ENCODE measurements at regions not wholly inside any gene's neighbourhood (a gene's known extent, or its start where the extent isn't known, plus 50 kb on each side); places are given as distances from the start of the nearest gene placed in this dataset.

DNA sequence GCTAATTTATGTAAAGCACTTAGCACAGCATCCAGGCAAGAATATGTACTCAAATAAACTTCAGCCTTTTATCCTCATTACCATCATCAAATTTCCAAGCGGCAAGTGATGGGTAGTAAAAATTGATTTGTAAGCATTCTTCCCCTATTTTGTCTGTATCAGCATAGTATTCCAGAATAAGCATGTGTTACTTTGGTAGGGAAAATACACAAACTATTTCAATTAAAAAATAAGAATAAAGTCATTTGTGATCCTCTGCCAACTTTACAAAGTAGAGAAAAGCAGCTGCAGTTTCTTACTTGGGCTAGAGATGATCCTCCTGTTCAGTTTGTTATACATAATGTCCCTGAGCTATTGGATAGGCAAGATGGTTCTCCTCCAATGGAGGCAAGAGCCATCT is 493.2 kb downstream of the ZEB2 start:
- ChIA-PET POLR2A (no interaction called here), CTCF (no interaction called here)
- no peak for DNase-seq (ENCODE audit: extremely low spot score)
- TF ChIP-seq, protein P1, sequence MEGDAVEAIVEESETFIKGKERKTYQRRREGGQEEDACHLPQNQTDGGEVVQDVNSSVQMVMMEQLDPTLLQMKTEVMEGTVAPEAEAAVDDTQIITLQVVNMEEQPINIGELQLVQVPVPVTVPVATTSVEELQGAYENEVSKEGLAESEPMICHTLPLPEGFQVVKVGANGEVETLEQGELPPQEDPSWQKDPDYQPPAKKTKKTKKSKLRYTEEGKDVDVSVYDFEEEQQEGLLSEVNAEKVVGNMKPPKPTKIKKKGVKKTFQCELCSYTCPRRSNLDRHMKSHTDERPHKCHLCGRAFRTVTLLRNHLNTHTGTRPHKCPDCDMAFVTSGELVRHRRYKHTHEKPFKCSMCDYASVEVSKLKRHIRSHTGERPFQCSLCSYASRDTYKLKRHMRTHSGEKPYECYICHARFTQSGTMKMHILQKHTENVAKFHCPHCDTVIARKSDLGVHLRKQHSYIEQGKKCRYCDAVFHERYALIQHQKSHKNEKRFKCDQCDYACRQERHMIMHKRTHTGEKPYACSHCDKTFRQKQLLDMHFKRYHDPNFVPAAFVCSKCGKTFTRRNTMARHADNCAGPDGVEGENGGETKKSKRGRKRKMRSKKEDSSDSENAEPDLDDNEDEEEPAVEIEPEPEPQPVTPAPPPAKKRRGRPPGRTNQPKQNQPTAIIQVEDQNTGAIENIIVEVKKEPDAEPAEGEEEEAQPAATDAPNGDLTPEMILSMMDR (IDR thresholded peaks at IDR 0.05; ENCODE audit: control extremely low read depth, extremely low read depth, low read depth, missing control alignments), result no peak

DNA sequence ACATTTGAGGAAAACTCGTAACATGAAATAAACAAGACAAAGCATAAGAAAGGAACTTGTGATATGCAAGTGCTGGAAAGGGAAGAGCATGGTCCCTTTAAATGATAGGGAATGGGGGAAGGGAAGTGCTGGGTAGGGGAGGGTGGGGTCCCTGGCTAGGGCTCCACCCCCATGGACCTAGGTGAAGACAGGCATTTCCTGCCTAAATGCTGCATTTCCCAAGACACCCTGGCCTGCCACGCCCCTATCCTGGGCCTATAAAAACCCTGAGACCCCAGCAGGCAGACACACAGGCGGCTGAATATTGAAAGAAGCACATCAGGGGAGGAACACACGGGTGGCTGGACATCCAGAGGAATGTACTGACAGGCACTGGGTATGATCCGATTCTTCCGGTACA is 499.9 kb downstream of the ZEB2 start:
- CTCF ChIA-PET, result no interaction called here
- DNase-seq (ENCODE audit: extremely low spot score), result no peak
- TF ChIP-seq, protein P1 (IDR thresholded peaks at IDR 0.05; ENCODE audit: control extremely low read depth, extremely low read depth, low read depth, missing control alignments), result no peak
- POLR2A ChIA-PET, result no interaction called here

DNA sequence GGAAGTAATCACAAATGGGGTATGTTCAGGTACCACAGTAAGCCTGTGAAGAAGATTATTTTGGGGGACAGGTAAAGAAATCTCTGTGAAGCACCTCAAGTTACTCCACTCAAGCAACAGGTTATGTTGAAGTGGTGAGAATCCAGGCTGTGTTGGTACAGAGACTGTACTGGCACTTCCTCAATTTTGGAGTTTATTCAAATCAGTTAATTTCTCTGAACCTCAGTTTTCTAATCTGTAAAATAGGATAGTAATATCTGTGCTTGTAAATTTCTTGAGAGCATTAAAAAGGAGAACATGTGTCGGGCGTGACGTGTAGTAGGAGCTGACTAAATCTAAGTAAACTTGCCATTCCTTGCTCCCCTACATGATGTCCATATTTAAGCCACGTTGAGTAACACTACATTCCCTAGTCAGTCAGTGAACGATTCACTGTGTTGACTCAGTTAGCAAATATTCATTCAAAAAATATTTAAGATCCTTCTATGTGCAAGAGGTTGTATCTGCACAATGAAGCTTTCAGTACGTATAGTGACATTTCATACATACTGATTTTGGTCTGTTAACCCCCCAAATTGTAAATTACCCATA is 504.2 kb downstream of the ZEB2 start:
- ChIA-PET CTCF (no interaction called here), POLR2A (no interaction called here)
- no peak for DNase-seq (ENCODE audit: extremely low spot score)
- TF ChIP-seq, protein P1 (IDR thresholded peaks at IDR 0.05; ENCODE audit: control extremely low read depth, extremely low read depth, low read depth, missing control alignments), result no peak

- ChIA-PET POLR2A (no interaction called here), CTCF (interaction anchor here (1.4 kb wide), 1 partner anchor 12 kb away, joined by 3 read pairs; no protein-coding TSS in a partner anchor)
- DNase-seq (ENCODE audit: extremely low spot score), result no peak
- TF ChIP-seq, protein P1 (IDR thresholded peaks at IDR 0.05; ENCODE audit: control extremely low read depth, extremely low read depth, low read depth, missing control alignments), result no peak
These were observed 504.9 kb downstream of the ZEB2 start for GRCh38 chr2:144015036-144015435.

DNA sequence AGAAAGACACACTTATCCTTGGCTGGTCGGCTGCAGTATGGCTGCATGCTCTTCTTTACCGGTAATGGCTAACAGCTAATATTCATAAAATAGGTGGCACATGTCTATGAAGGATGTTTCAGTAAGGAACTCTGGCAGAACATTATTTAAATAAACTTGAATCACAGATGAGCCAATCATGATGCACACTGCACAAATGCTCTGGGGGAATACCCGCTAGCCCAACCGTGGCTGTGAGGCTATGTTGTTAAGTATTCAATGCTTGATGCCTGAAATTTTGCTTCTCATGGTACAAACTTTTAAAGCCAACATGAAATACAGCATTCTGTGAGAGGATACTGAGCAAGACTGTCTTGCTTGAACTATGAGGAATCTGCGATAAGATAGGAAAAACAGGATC is 505.8 kb downstream of the ZEB2 start:
- POLR2A ChIA-PET, result no interaction called here
- CTCF ChIA-PET, result interaction anchor here (1.4 kb wide), 1 partner anchor 11 kb away, joined by 3 read pairs; no protein-coding TSS in a partner anchor
- no peak for DNase-seq (ENCODE audit: extremely low spot score)
- TF ChIP-seq, protein P1 (IDR thresholded peaks at IDR 0.05; ENCODE audit: control extremely low read depth, extremely low read depth, low read depth, missing control alignments), result no peak

GRCh38 chr2:144012304-144012703 is 507.6 kb downstream of the ZEB2 start:
- CTCF ChIA-PET, result no interaction called here
- no peak for DNase-seq (ENCODE audit: extremely low spot score)
- POLR2A ChIA-PET, result no interaction called here
- TF ChIP-seq, protein P1 (IDR thresholded peaks at IDR 0.05; ENCODE audit: control extremely low read depth, extremely low read depth, low read depth, missing control alignments), result no peak
